ENCODE measurements at regions not wholly inside any gene's neighbourhood (a gene's known extent, or its start where the extent isn't known, plus 50 kb on each side); places are given as distances from the start of the nearest gene placed in this dataset.

- H3K4me3 Mint-ChIP-seq, result peak overlapping the region in 1 of 2 donors; percentile 96
- H3K4me1 Mint-ChIP-seq, result peaks cover 34% of the 10 kb centered on the region
- H3K9me3 Mint-ChIP-seq, result no peaks in the 10 kb centered on the region
- ATAC-seq, result peak; percentile 77
- peak; percentile 57 to 59 for DNase-seq
- H3K27me3 Mint-ChIP-seq, result peaks cover 8% of the 10 kb centered on the region
- H3K27ac Mint-ChIP-seq, result no peak overlapping the region
These were observed 79.1 kb downstream of the NDUFS5 start for GRCh38 chr1:39105061-39105840.

GRCh38 chr1:39105841-39106765 lies 80.0 kb downstream of the NDUFS5 start:
- Mint-ChIP-seq H3K27me3 (peaks cover 8% of the 10 kb centered on the region), H3K9me3 (no peaks in the 10 kb centered on the region), H3K4me1 (peaks cover 37% of the 10 kb centered on the region), H3K4me3 (peak overlapping the region in 1 of 2 donors; percentile 96), H3K27ac (peak overlapping the region; percentile 90 to 92)
- DNase-seq (peak; percentile 31 to 37), ATAC-seq (peak; percentile 49)

GRCh38 chr1:39106801-39107327 lies 80.7 kb downstream of the NDUFS5 start:
- H3K4me1 Mint-ChIP-seq, result peaks cover 37% of the 10 kb centered on the region
- no peaks in the 10 kb centered on the region for H3K9me3 Mint-ChIP-seq
- ATAC-seq, result no peak
- H3K27ac Mint-ChIP-seq, result no peak overlapping the region
- peaks cover 8% of the 10 kb centered on the region for H3K27me3 Mint-ChIP-seq
- no peak overlapping the region for H3K4me3 Mint-ChIP-seq
- no peak for DNase-seq

- ATAC-seq, result no peak
These were observed 81.5 kb downstream of the NDUFS5 start for GRCh38 chr1:39107341-39108290.

GRCh38 chr1:39109644-39110043 lies 83.5 kb downstream of the NDUFS5 start:
- peaks cover 2% of the 10 kb centered on the region for H3K27me3 Mint-ChIP-seq
- H3K9me3 Mint-ChIP-seq, result no peaks in the 10 kb centered on the region
- no peak overlapping the region for H3K4me3 Mint-ChIP-seq
- H3K27ac Mint-ChIP-seq, result no peak overlapping the region
- peaks cover 9% of the 10 kb centered on the region for H3K4me1 Mint-ChIP-seq
- ATAC-seq, result no peak
- DNase-seq, result no peak

More at GRCh38 chr1:39107341-39108290, 81.5 kb downstream of the NDUFS5 start:
- no peak overlapping the region for H3K4me3 Mint-ChIP-seq
- H3K4me1 Mint-ChIP-seq, result peaks cover 29% of the 10 kb centered on the region
- H3K27ac Mint-ChIP-seq, result no peak overlapping the region
- peaks cover 8% of the 10 kb centered on the region for H3K27me3 Mint-ChIP-seq
- no peak for DNase-seq
- no peaks in the 10 kb centered on the region for H3K9me3 Mint-ChIP-seq

GRCh38 chr1:39110325-39110851 lies 84.2 kb downstream of the NDUFS5 start:
- Mint-ChIP-seq H3K4me1 (peaks cover 7% of the 10 kb centered on the region), H3K9me3 (no peaks in the 10 kb centered on the region), H3K4me3 (no peak overlapping the region), H3K27ac (peak overlapping the region in 1 of 2 donors; percentile 29), H3K27me3 (no peaks in the 10 kb centered on the region)
- ATAC-seq, result no peak
- no peak for DNase-seq

GRCh38 chr1:39110882-39111281 lies 84.7 kb downstream of the NDUFS5 start:
- H3K27ac Mint-ChIP-seq, result no peak overlapping the region
- ATAC-seq (no peak), DNase-seq (no peak)
- no peaks in the 10 kb centered on the region for H3K27me3 Mint-ChIP-seq
- no peak overlapping the region for H3K4me3 Mint-ChIP-seq
- H3K4me1 Mint-ChIP-seq, result peaks cover 7% of the 10 kb centered on the region
- no peaks in the 10 kb centered on the region for H3K9me3 Mint-ChIP-seq

- no peaks in the 10 kb centered on the region for H3K9me3 Mint-ChIP-seq
- H3K27me3 Mint-ChIP-seq, result no peaks in the 10 kb centered on the region
- no peak for ATAC-seq
- H3K4me3 Mint-ChIP-seq, result no peak overlapping the region
- H3K27ac Mint-ChIP-seq, result no peak overlapping the region
- H3K4me1 Mint-ChIP-seq, result peaks cover 7% of the 10 kb centered on the region
- DNase-seq, result no peak
These were observed 87.1 kb downstream of the NDUFS5 start for GRCh38 chr1:39113109-39113743.

GRCh38 chr1:39115271-39116110 lies 89.0 kb upstream of the MACF1 start:
- peaks cover 1% of the 10 kb centered on the region for H3K4me1 Mint-ChIP-seq
- no peaks in the 10 kb centered on the region for H3K9me3 Mint-ChIP-seq
- peak; percentile 89 for ATAC-seq
- H3K27ac Mint-ChIP-seq, result no peak overlapping the region
- H3K27me3 Mint-ChIP-seq, result no peaks in the 10 kb centered on the region
- no peak overlapping the region for H3K4me3 Mint-ChIP-seq
- DNase-seq, result no peak

GRCh38 chr1:39116116-39116607 lies 88.3 kb upstream of the MACF1 start:
- ATAC-seq, result no peak
- Mint-ChIP-seq H3K27me3 (no peaks in the 10 kb centered on the region), H3K4me3 (no peak overlapping the region), H3K4me1 (no peaks in the 10 kb centered on the region), H3K27ac (no peak overlapping the region), H3K9me3 (no peaks in the 10 kb centered on the region)
- DNase-seq, result no peak

- no peak for DNase-seq
- no peaks in the 10 kb centered on the region for H3K4me1 Mint-ChIP-seq
- ATAC-seq, result no peak
- no peaks in the 10 kb centered on the region for H3K9me3 Mint-ChIP-seq
- H3K27ac Mint-ChIP-seq, result no peak overlapping the region
- H3K4me3 Mint-ChIP-seq, result no peak overlapping the region
- H3K27me3 Mint-ChIP-seq, result no peaks in the 10 kb centered on the region
These were observed 87.4 kb upstream of the MACF1 start for GRCh38 chr1:39116860-39117728.

GRCh38 chr1:39117899-39118450 lies 86.5 kb upstream of the MACF1 start:
- Mint-ChIP-seq H3K9me3 (no peaks in the 10 kb centered on the region), H3K27me3 (no peaks in the 10 kb centered on the region), H3K4me1 (no peaks in the 10 kb centered on the region), H3K27ac (no peak overlapping the region), H3K4me3 (no peak overlapping the region)
- no peak for DNase-seq
- no peak for ATAC-seq
